Activated CD4-positive, alpha-beta T cell treated with anti-CD3 and anti-CD28 coated beads for 36 hours (primary cell): ENCODE measurements at regions not wholly inside any gene's neighbourhood (a gene's known extent, or its start where the extent isn't known, plus 50 kb on each side); places are given as distances from the start of the nearest gene placed in this dataset.
"Not testable (repeated sequence)": the region's sequence is repeated elsewhere in the genome, so short reads cannot be mapped to it uniquely, and the experiment has no call there.

Source experiments
- ATAC-seq: fragments of 200-7000 bp; cut with Tn5 transposase; one replicate; pipeline ENCODE4 v1.10.0; 2021; ENCODE audit warnings: mild to moderate bottlenecking, moderate library complexity
- CTCF ChIA-PET: fragments of 350-600 bp; sonication (Branson Sonifier 250); formaldehyde crosslinking; loops from one replicate; lab custom pipeline; 2021; ENCODE audit warnings: antibody characterized with exemption; lab: Charles Lee
- POLR2A ChIA-PET: fragments of 350-600 bp; sonication (Branson Sonifier 250); formaldehyde crosslinking; loops from one replicate; lab custom pipeline; 2021; ENCODE audit warnings: antibody characterized with exemption, inconsistent platforms; lab: Charles Lee
- DNase-seq: peaks from one replicate; pipeline ENCODE4 v3.0.0-alpha.2; 2020
- H3K27ac Mint-ChIP-seq: one replicate; pipeline ENCODE4 v1.8.0; 2021; ENCODE audit warnings: mixed read lengths
- H3K27me3 Mint-ChIP-seq: one replicate; pipeline ENCODE4 v1.8.0; 2021; ENCODE audit warnings: mixed read lengths
- H3K36me3 Mint-ChIP-seq: one replicate; pipeline ENCODE4 v1.8.0; 2021; ENCODE audit warnings: low read depth, mixed read lengths
- H3K4me1 Mint-ChIP-seq: one replicate; pipeline ENCODE4 v1.8.0; 2021; ENCODE audit warnings: mixed read lengths
- H3K4me3 Mint-ChIP-seq: one replicate; pipeline ENCODE4 v1.8.0; 2021; ENCODE audit warnings: mild to moderate bottlenecking, moderate library complexity, mixed read lengths
- H3K9me3 Mint-ChIP-seq: one replicate; pipeline ENCODE4 v1.8.0; 2021; ENCODE audit warnings: low read depth, mixed read lengths
- intact Hi-C, 2 experiments: fragments of 100-400 bp; cut with DNase I in 1 of 2; cut with micrococcal nuclease in 1 of 2; formaldehyde crosslinking; loops; one replicate each; pipeline versions ENCODE4 v1.14.2 to v1.15.1; 2022 to 2024; cut with DNase I, micrococcal nuclease

- DNase-seq: peak; percentile 50
- H3K36me3 Mint-ChIP-seq, H3K9me3 Mint-ChIP-seq, H3K27ac Mint-ChIP-seq, H3K4me1 Mint-ChIP-seq, CTCF ChIA-PET, POLR2A ChIA-PET, intact Hi-C loops, H3K27me3 Mint-ChIP-seq: not testable (repeated sequence)
- H3K4me3 Mint-ChIP-seq: peak overlapping the region; percentile 63
- ATAC-seq: peak; percentile 35
Measured at GRCh38 chr1:143905214-143906179, 66.3 kb downstream of the FAM72C start.

- H3K27me3 Mint-ChIP-seq, H3K36me3 Mint-ChIP-seq, H3K4me1 Mint-ChIP-seq, CTCF ChIA-PET, POLR2A ChIA-PET, H3K9me3 Mint-ChIP-seq, H3K27ac Mint-ChIP-seq, intact Hi-C loops, DNase-seq: not testable (repeated sequence)
- H3K4me3 Mint-ChIP-seq: peak overlapping the region; percentile 34
- peak; percentile 72 for ATAC-seq
Measured at GRCh38 chr1:143904622-143904979, 67.2 kb downstream of the FAM72C start.

- H3K27me3 Mint-ChIP-seq, CTCF ChIA-PET, intact Hi-C loops, H3K27ac Mint-ChIP-seq, H3K36me3 Mint-ChIP-seq, H3K9me3 Mint-ChIP-seq, POLR2A ChIA-PET, H3K4me1 Mint-ChIP-seq: not testable (repeated sequence)
- ATAC-seq: peak; percentile 62
- H3K4me3 Mint-ChIP-seq: peak overlapping the region; percentile 34
- DNase-seq: peak; percentile 3
Measured at GRCh38 chr1:143903899-143904621, 67.7 kb downstream of the FAM72C start.

- CTCF ChIA-PET, POLR2A ChIA-PET, H3K36me3 Mint-ChIP-seq, DNase-seq, H3K9me3 Mint-ChIP-seq, ATAC-seq, H3K27me3 Mint-ChIP-seq, H3K4me1 Mint-ChIP-seq, H3K27ac Mint-ChIP-seq, H3K4me3 Mint-ChIP-seq, intact Hi-C loops: not testable (repeated sequence)
Measured at GRCh38 chr1:143896377-143896776, 75.4 kb downstream of the FAM72C start.

DNA sequence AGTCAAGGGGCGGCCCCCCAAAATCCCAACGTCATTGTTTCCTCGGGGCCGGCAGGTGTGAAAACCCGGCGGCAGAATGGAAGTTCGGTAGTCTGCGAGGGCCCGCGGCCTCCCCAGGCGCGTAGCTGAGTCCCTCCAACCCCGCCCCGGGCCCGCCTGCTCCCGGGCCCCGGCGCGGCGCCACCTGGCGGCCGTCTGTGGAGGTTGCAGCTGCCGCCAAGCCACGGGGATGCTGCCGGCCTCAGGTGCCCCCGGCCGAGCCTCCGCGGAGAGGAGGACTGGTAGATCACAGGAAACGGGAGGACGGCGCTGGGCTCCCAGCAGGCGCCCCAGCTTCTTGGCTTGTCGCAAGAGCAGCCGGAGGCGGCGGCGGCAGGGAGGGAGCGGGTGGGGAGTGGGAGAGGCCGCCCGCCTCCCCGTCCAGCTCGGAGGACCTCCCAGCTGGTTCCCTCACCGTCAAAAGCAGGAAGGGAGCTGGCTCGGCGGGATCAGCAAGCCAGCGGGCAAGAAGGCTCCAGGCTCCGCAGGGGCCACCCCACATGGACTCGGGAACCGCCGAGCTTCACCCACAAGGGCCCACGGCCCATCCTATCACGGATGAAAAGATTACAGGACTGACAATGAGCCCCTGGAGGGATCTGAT is 86.7 kb downstream of the FAM72C start:
- ATAC-seq: peak; percentile 91
- H3K36me3 Mint-ChIP-seq, H3K4me1 Mint-ChIP-seq, CTCF ChIA-PET, H3K9me3 Mint-ChIP-seq, POLR2A ChIA-PET, H3K27ac Mint-ChIP-seq, H3K4me3 Mint-ChIP-seq, H3K27me3 Mint-ChIP-seq, intact Hi-C loops: not testable (repeated sequence)
- peak; percentile 87 for DNase-seq

DNA sequence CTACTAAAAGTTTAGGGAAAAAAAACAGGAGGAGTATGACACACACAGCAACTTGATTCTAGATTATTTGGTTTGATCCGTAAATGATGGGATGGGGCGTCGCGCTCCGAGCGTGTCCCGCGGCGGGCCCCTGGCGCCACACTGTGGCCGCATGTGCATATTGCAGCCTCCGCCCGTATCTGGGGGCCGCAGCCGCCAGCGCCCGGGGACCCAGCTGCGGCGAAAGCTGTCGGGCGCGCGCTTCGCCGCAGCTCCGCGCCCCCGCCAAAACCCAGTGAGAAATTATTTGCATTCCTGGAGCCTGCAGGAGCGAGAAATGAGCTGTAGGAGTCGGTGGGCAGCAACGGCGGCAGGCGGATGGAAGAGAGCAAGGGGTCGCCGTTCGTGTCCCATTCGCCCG is 87.3 kb downstream of the FAM72C start:
- CTCF ChIA-PET, H3K4me1 Mint-ChIP-seq, H3K27me3 Mint-ChIP-seq, H3K27ac Mint-ChIP-seq, intact Hi-C loops, POLR2A ChIA-PET, H3K9me3 Mint-ChIP-seq, H3K36me3 Mint-ChIP-seq: not testable (repeated sequence)
- peak; percentile 60 for DNase-seq
- ATAC-seq: peak; percentile 72
- H3K4me3 Mint-ChIP-seq: peak overlapping the region; percentile 45

DNA sequence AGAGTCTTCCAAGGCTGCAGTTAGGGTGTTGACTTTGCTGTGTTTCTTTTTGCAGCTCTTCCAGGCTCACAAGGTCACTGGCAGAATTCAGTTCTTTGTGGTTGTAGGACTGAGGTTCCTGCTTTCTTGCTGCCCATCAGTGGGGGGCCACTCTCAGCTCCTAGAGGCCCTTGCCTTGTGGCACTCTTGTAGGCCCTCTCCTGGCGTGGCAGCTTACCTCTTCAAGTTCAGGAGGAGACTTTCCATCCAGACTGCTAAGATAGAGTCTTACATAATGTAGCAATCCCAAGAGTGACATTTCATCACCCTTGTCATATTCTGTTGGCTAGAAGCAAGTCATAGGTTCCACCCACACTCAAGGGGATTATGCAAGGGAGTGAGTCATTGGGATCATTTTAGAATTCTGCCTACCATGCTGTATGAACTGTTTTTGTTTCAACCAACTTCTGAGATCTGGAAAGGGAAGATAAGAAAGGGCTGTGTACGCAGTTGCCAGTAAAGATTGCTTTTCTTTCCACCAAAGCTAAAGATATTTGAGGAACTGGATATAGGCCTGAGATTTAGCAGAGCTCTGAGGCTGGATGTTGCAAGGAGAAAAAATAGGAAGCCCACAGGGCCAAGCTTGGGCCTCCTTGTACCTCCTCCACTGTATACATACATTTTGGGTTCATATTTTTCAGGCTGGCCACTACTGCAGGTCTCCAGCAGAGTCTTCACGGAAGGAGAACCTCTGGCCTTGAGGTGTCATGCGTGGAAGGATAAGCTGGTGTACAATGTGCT is 91.8 kb downstream of the FAM72C start:
- H3K9me3 Mint-ChIP-seq, H3K36me3 Mint-ChIP-seq, CTCF ChIA-PET, DNase-seq, POLR2A ChIA-PET, H3K4me1 Mint-ChIP-seq, H3K27me3 Mint-ChIP-seq, H3K4me3 Mint-ChIP-seq, H3K27ac Mint-ChIP-seq, intact Hi-C loops: not testable (repeated sequence)
- peak; percentile 64 for ATAC-seq

- CTCF ChIA-PET, H3K4me3 Mint-ChIP-seq, POLR2A ChIA-PET, intact Hi-C loops, ATAC-seq, DNase-seq, H3K27ac Mint-ChIP-seq, H3K4me1 Mint-ChIP-seq, H3K36me3 Mint-ChIP-seq, H3K27me3 Mint-ChIP-seq, H3K9me3 Mint-ChIP-seq: not testable (repeated sequence)
Measured at GRCh38 chr1:143875947-143876346, 95.8 kb downstream of the FAM72C start.

DNA sequence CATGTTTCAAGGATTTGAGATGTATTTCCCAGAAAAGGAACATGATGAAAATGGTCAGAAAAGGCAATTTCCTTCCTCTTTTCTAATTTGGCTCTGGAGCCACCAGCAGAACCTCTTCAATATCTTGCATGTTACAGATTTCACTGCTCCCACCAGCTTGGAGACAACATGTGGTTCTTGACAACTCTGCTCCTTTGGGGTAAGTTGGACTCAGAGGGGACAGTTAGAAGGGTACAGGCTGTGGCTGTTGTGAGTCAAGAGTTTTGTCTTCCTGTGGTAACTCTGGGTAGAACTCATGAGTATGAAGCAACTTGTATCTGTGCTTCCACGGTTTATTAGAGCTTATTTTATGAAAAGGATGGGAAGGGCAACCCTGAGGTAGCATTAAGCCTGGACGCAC is 97.2 kb downstream of the FAM72C start:
- ATAC-seq, H3K4me3 Mint-ChIP-seq, CTCF ChIA-PET, H3K36me3 Mint-ChIP-seq, POLR2A ChIA-PET, H3K27ac Mint-ChIP-seq, H3K9me3 Mint-ChIP-seq, H3K4me1 Mint-ChIP-seq, H3K27me3 Mint-ChIP-seq, DNase-seq, intact Hi-C loops: not testable (repeated sequence)

DNA sequence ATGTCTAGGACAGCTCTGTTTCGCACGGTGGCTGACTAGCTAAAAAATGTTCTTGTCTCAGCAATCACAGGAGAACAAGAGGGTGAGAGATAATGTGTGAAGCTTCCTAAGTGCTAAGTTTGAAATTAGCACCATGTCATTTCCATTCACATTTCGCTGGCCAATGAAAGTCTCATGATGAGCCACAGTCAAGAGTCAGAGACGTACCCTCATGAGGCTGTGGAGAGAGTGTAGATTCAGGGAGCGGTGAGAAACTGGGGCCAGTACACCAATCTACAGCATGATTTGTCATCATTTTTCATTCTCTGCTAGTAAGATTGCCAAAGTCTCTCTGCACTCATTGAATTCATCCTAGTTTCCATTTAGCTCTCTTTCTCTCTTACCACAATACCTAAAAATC is 98.1 kb downstream of the FAM72C start:
- H3K4me3 Mint-ChIP-seq, H3K36me3 Mint-ChIP-seq, H3K9me3 Mint-ChIP-seq, intact Hi-C loops, H3K27ac Mint-ChIP-seq, H3K27me3 Mint-ChIP-seq, H3K4me1 Mint-ChIP-seq, POLR2A ChIA-PET, CTCF ChIA-PET: not testable (repeated sequence)
- ATAC-seq (peak; percentile 93), DNase-seq (peak; percentile 7)

GRCh38 chr1:143870388-143870787 is 101.4 kb downstream of the FAM72C start:
- DNase-seq, H3K27ac Mint-ChIP-seq, H3K36me3 Mint-ChIP-seq, H3K9me3 Mint-ChIP-seq, H3K4me1 Mint-ChIP-seq, CTCF ChIA-PET, intact Hi-C loops, H3K4me3 Mint-ChIP-seq, ATAC-seq, POLR2A ChIA-PET, H3K27me3 Mint-ChIP-seq: not testable (repeated sequence)
